ENCODE measurements at regions not wholly inside any gene's neighbourhood (a gene's known extent, or its start where the extent isn't known, plus 50 kb on each side); places are given as distances from the start of the nearest gene placed in this dataset.

DNA sequence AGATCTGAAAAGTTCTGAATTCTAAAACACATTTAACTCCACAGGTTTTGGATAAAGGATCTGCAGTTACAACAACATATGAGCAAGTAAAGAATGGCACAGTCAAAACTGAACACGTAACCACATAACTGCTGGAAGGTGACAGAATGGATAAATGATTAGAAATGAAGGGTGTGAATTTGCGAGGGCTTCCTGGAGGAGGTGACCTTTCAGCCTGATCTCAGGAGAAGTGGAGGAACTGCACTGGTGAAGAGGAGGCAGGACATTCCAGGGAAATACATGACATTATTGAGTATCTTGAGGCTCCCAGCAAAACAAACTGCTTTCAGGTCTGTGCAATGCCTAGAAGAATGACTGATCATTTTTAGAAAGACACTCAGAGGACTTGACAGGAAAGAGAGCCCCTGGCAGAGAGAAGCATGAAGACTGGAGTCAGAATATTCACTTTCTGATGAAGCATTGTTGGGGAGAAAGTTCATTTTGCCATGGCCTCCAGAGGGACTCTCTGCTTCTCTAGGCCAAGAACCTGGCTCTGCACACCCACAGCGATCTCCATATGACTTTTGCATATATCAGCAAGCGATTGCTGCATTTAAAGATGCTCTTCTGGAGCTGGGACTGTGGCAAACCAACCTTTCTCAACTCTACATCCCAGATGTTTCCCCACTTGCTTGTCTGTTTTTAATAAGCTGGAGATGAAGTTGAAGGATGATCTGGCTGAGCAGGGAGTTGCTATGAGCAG is 122.7 kb upstream of the FAM78B start:
- Mint-ChIP-seq H3K36me3 (ENCODE audit: unreplicated experiment) (no peaks in the 10 kb centered on the region), H3K27me3 (ENCODE audit: unreplicated experiment) (no peaks in the 10 kb centered on the region)

GRCh38 chr1:166295656-166296055 is 128.9 kb upstream of the FAM78B start:
- no peak overlapping the region for H3K27ac Mint-ChIP-seq (ENCODE audit: unreplicated experiment)
- no peak for TF ChIP-seq CTCF (IDR thresholded peaks at IDR 0.05)
- no peak overlapping the region for H3K4me3 Mint-ChIP-seq (ENCODE audit: unreplicated experiment)
- no peak for DNase-seq (ENCODE audit: extremely low spot score, unreplicated experiment)
- no peaks in the 10 kb centered on the region for H3K27me3 Mint-ChIP-seq (ENCODE audit: unreplicated experiment)
- no peaks in the 10 kb centered on the region for H3K36me3 Mint-ChIP-seq (ENCODE audit: unreplicated experiment)
- peaks cover 4% of the 10 kb centered on the region for H3K9me3 Mint-ChIP-seq (ENCODE audit: unreplicated experiment)
- no peaks in the 10 kb centered on the region for H3K4me1 Mint-ChIP-seq (ENCODE audit: unreplicated experiment)

More for the DNA sequence above, 122.7 kb upstream of the FAM78B start:
- TF ChIP-seq CTCF (IDR thresholded peaks at IDR 0.05): no peak
- H3K4me1 Mint-ChIP-seq (ENCODE audit: unreplicated experiment): no peaks in the 10 kb centered on the region
- no peak for DNase-seq (ENCODE audit: extremely low spot score, unreplicated experiment)
- H3K9me3 Mint-ChIP-seq (ENCODE audit: unreplicated experiment): no peaks in the 10 kb centered on the region
- H3K4me3 Mint-ChIP-seq (ENCODE audit: unreplicated experiment): no peak overlapping the region
- H3K27ac Mint-ChIP-seq (ENCODE audit: unreplicated experiment): no peak overlapping the region

- Mint-ChIP-seq H3K27me3 (ENCODE audit: unreplicated experiment) (no peaks in the 10 kb centered on the region), H3K9me3 (ENCODE audit: unreplicated experiment) (peaks cover 4% of the 10 kb centered on the region), H3K27ac (ENCODE audit: unreplicated experiment) (no peak overlapping the region), H3K4me3 (ENCODE audit: unreplicated experiment) (no peak overlapping the region), H3K36me3 (ENCODE audit: unreplicated experiment) (no peaks in the 10 kb centered on the region), H3K4me1 (ENCODE audit: unreplicated experiment) (no peaks in the 10 kb centered on the region)
- TF ChIP-seq CTCF (IDR thresholded peaks at IDR 0.05): no peak
- no peak for DNase-seq (ENCODE audit: extremely low spot score, unreplicated experiment)
Measured at GRCh38 chr1:166297993-166298392, 131.2 kb upstream of the FAM78B start.

DNA sequence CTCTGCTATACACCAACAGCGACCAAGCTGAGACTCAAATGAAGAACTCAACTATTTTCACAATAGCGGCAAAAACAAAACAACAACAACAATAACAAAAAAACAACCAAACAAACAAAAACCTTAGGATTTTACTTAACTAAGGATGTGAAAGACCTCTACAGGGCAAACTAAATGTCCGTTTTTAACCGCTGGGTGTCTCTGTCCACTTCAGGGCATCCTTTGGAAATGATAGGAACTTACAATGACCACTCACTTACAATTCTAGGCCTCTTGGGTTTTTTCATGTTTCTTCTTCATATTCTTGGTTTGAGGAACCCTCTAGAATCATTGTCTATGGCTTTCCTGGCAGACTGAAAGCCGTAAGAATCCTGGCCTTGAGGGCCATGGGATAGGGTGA is 134.0 kb upstream of the FAM78B start:
- DNase-seq (ENCODE audit: extremely low spot score, unreplicated experiment): no peak
- TF ChIP-seq CTCF (IDR thresholded peaks at IDR 0.05): no peak
- Mint-ChIP-seq H3K27ac (ENCODE audit: unreplicated experiment) (no peak overlapping the region), H3K9me3 (ENCODE audit: unreplicated experiment) (no peaks in the 10 kb centered on the region), H3K4me1 (ENCODE audit: unreplicated experiment) (no peaks in the 10 kb centered on the region), H3K27me3 (ENCODE audit: unreplicated experiment) (no peaks in the 10 kb centered on the region), H3K36me3 (ENCODE audit: unreplicated experiment) (no peaks in the 10 kb centered on the region), H3K4me3 (ENCODE audit: unreplicated experiment) (no peak overlapping the region)

GRCh38 chr1:166302989-166303758 is 136.4 kb upstream of the FAM78B start:
- no peaks in the 10 kb centered on the region for H3K9me3 Mint-ChIP-seq (ENCODE audit: unreplicated experiment)
- H3K27ac Mint-ChIP-seq (ENCODE audit: unreplicated experiment): no peak overlapping the region
- no peaks in the 10 kb centered on the region for H3K27me3 Mint-ChIP-seq (ENCODE audit: unreplicated experiment)
- no peak for TF ChIP-seq CTCF (IDR thresholded peaks at IDR 0.05)
- no peaks in the 10 kb centered on the region for H3K36me3 Mint-ChIP-seq (ENCODE audit: unreplicated experiment)
- no peak for DNase-seq (ENCODE audit: extremely low spot score, unreplicated experiment)
- H3K4me3 Mint-ChIP-seq (ENCODE audit: unreplicated experiment): no peak overlapping the region
- no peaks in the 10 kb centered on the region for H3K4me1 Mint-ChIP-seq (ENCODE audit: unreplicated experiment)
